ENCODE measurements at regions not wholly inside any gene's neighbourhood (a gene's known extent, or its start where the extent isn't known, plus 50 kb on each side); places are given as distances from the start of the nearest gene placed in this dataset.
A peak's percentile ranks its signal among the peaks of the same experiment; 100 is the strongest.

DNA sequence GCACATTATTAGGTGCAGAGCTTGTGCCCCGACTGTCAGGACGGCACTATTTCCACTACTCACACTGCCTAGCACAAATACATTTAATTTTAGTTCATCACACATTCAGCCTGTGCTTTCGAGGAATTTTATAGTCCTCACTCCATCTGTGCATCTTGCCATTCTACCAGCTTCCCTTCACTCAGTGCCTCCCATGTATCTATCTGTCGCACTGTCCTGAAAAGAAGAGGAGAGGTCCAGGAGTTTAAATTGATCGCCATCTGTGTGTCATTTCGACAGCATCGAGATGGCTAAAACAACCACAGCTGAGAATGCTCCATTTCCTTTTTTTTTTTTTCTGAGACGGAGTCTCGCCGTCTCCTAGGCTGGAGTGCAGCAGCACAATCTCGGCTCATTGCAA, 97.6 kb upstream of the FOXN3 start:
- Histone ChIP-seq H3K36me3 (ENCODE audit: insufficient read depth, low read length) (no peaks in the 10 kb centered on the region; the same call in 1 of the 2 replicates), H3K9ac (ENCODE audit: low read length) (no peak overlapping the region), H3K27me3 (ENCODE audit: insufficient read depth, low read length) (no peaks in the 10 kb centered on the region), H3F3A (ENCODE audit: insufficient read depth, low read length) (no peaks in the 10 kb centered on the region), H2AFZ (ENCODE audit: low read length) (no peak overlapping the region), H3K4me3 (ENCODE audit: low read depth, low read length, poor library complexity, severe bottlenecking) (no peak overlapping the region), H3K9me3 (ENCODE audit: low read length) (no peaks in the 10 kb centered on the region), H4K20me1 (ENCODE audit: insufficient read depth, low read length) (no peaks in the 10 kb centered on the region), H3K4me2 (ENCODE audit: low read length) (no peak overlapping the region), H3K4me1 (ENCODE audit: insufficient read depth, low read length, severe bottlenecking) (peaks cover 15% of the 10 kb centered on the region), H3K9me2 (ENCODE audit: low read depth, low read length) (no peaks in the 10 kb centered on the region), H3K27ac (ENCODE audit: low read depth, low read length, poor library complexity, severe bottlenecking) (no peak overlapping the region), H3K79me2 (ENCODE audit: insufficient read depth, low read length) (no peaks in the 10 kb centered on the region)
- TF ChIP-seq EZH2 (IDR thresholded peaks at IDR 0.05; ENCODE audit: borderline replicate concordance, low read length) (no peak), CTCF (IDR thresholded peaks at IDR 0.05; ENCODE audit: low read length) (no peak)

GRCh38 chr14:89509891-89510290, 92.9 kb upstream of the FOXN3 start:
- peak overlapping the region; percentile 42 for H3K4me2 ChIP-seq (ENCODE audit: low read length)
- no peak overlapping the region; the same call in 1 of the 2 replicates for H3K9ac ChIP-seq (ENCODE audit: low read length)
- no peak for TF ChIP-seq EZH2 (IDR thresholded peaks at IDR 0.05; ENCODE audit: borderline replicate concordance, low read length)
- TF ChIP-seq CTCF (IDR thresholded peaks at IDR 0.05; ENCODE audit: low read length) = no peak
- H3K4me3 ChIP-seq (ENCODE audit: low read depth, low read length, poor library complexity, severe bottlenecking) = no peak overlapping the region
- H4K20me1 ChIP-seq (ENCODE audit: insufficient read depth, low read length) = no peaks in the 10 kb centered on the region
- H2AFZ ChIP-seq (ENCODE audit: low read length) = peak overlapping the region; percentile 65; the same call in 1 of the 2 replicates
- H3F3A ChIP-seq (ENCODE audit: insufficient read depth, low read length) = no peaks in the 10 kb centered on the region
- H3K4me1 ChIP-seq (ENCODE audit: insufficient read depth, low read length, severe bottlenecking) = peaks cover 15% of the 10 kb centered on the region
- H3K79me2 ChIP-seq (ENCODE audit: insufficient read depth, low read length) = no peaks in the 10 kb centered on the region
- H3K9me3 ChIP-seq (ENCODE audit: low read length) = no peaks in the 10 kb centered on the region
- peak overlapping the region; percentile 58 for H3K27ac ChIP-seq (ENCODE audit: low read depth, low read length, poor library complexity, severe bottlenecking)
- no peaks in the 10 kb centered on the region; the same call in 1 of the 2 replicates for H3K36me3 ChIP-seq (ENCODE audit: insufficient read depth, low read length)
- H3K27me3 ChIP-seq (ENCODE audit: insufficient read depth, low read length) = no peaks in the 10 kb centered on the region
- H3K9me2 ChIP-seq (ENCODE audit: low read depth, low read length) = no peaks in the 10 kb centered on the region

- no peak overlapping the region for H3K4me3 ChIP-seq (ENCODE audit: low read depth, low read length, poor library complexity, severe bottlenecking)
- no peaks in the 10 kb centered on the region for H3K27me3 ChIP-seq (ENCODE audit: insufficient read depth, low read length)
- H3K79me2 ChIP-seq (ENCODE audit: insufficient read depth, low read length) = no peaks in the 10 kb centered on the region
- H2AFZ ChIP-seq (ENCODE audit: low read length) = no peak overlapping the region
- H3K27ac ChIP-seq (ENCODE audit: low read depth, low read length, poor library complexity, severe bottlenecking) = no peak overlapping the region
- TF ChIP-seq EZH2 (IDR thresholded peaks at IDR 0.05; ENCODE audit: borderline replicate concordance, low read length) (no peak), CTCF (IDR thresholded peaks at IDR 0.05; ENCODE audit: low read length) (no peak)
- H3K4me1 ChIP-seq (ENCODE audit: insufficient read depth, low read length, severe bottlenecking) = peaks cover 15% of the 10 kb centered on the region
- no peak overlapping the region for H3K4me2 ChIP-seq (ENCODE audit: low read length)
- H3K9me2 ChIP-seq (ENCODE audit: low read depth, low read length) = no peaks in the 10 kb centered on the region
- H3F3A ChIP-seq (ENCODE audit: insufficient read depth, low read length) = no peaks in the 10 kb centered on the region
- H3K9me3 ChIP-seq (ENCODE audit: low read length) = no peaks in the 10 kb centered on the region
- H3K36me3 ChIP-seq (ENCODE audit: insufficient read depth, low read length) = no peaks in the 10 kb centered on the region; the same call in 1 of the 2 replicates
- no peak overlapping the region for H3K9ac ChIP-seq (ENCODE audit: low read length)
- no peaks in the 10 kb centered on the region for H4K20me1 ChIP-seq (ENCODE audit: insufficient read depth, low read length)
Measured at GRCh38 chr14:89508863-89509262, 91.8 kb upstream of the FOXN3 start.

Measured in OCI-LY1 (cell line).